ENCODE measurements at regions not wholly inside any gene's neighbourhood (a gene's known extent, or its start where the extent isn't known, plus 50 kb on each side); places are given as distances from the start of the nearest gene placed in this dataset.

- no peak for DNase-seq (ENCODE audit: low read depth in 2 of 3, low spot score in 2 of 3)
Measured at GRCh38 chr22:47591016-47591415, 828.6 kb downstream of the TBC1D22A start.

- DNase-seq (ENCODE audit: low read depth in 2 of 3, low spot score in 2 of 3), result no peak
Measured at GRCh38 chr22:47589271-47590250, 827.1 kb downstream of the TBC1D22A start.

DNA sequence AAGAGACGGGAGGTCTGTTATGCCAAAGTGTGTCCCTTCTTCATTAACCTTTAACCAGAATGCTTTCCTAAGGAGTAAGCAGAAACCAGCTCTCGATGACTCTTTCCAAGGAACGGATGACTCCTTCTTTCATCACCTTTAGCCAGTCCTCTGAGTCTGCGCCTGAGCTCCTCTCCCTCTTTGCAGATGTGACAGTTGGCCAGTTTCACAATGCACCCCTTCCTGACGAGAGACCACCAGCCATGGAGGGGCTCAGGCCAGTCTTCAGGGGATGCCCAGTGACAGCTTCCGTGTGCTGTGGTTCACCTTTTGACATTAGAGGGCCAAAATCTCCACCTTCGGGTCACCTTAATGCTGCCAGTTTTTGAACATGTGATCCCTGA lies 826.1 kb downstream of the TBC1D22A start:
- DNase-seq (ENCODE audit: low read depth in 2 of 3, low spot score in 2 of 3), result no peak

- no peak for DNase-seq (ENCODE audit: low read depth in 2 of 3, low spot score in 2 of 3)
Measured at GRCh38 chr22:47587861-47588577, 825.6 kb downstream of the TBC1D22A start.

- DNase-seq (ENCODE audit: low read depth in 2 of 3, low spot score in 2 of 3), result no peak
Measured at GRCh38 chr22:47587361-47587760, 824.9 kb downstream of the TBC1D22A start.

GRCh38 chr22:47586946-47587345 lies 824.5 kb downstream of the TBC1D22A start:
- DNase-seq (ENCODE audit: low read depth in 2 of 3, low spot score in 2 of 3), result no peak

DNA sequence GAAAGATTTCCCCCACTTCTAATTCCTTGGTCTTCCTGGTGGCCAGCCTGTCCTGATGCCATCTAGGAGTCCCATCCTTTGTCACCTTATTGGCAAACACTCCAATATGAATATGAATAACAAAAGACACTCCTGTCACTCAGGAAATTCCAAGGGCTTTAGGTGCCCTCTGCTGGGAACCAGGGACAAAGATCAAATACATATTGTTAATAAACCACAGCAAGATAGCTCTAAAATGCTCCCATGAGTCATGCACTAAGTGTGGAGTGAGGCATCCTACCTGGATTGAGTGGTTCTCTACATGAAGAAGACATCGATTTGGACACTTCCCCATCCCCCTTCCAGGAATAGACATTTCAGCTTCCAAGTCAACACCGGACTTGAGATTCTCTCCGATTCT lies 823.6 kb downstream of the TBC1D22A start:
- no peak for DNase-seq (ENCODE audit: low read depth in 2 of 3, low spot score in 2 of 3)

DNA sequence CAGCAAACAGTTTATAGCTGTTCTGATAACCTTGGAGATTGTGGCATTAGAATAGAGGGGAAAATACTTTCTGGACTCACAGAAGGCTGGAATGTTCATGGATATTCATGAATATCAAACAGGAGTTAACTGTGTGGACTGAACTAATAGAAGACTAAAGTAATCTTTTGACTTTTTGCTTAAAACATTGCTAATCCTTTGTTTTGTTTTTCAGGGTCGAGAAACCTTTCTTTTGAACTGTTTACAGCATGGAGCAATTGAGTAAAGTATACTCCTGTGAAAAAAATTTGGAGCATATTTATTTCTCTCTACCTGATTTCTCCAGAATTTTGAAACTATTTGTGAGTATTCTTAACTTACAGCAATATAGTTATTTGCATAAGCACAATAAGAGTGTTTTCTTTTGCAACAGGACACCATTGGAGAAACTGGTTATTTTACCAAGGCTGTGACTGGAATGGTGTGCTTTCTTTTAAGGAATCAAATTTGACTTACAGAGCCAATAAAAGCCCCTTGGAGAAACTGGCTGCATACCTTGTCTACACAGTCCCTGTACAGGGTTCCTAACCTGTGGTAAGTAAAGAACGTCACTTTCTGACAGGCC lies 821.6 kb downstream of the TBC1D22A start:
- no peak for DNase-seq (ENCODE audit: low read depth in 2 of 3, low spot score in 2 of 3)

DNA sequence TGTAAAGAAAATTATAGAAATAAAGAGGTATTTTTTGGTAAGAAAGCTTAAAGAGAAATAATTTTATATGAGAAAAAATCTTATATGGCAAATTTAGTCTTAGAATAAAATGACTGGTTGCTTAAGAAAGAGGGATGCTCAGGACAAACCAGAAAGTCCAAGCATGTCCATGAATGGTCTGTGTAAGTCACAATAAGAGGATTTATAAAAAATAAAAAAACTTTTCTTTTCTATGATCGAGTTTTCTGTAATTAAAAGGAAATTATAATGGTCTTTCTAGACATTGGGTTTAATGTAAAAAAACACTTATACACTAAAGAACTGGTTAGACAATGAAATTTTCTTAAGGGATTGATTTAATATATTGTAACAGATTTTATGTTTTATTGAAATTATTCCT lies 819.6 kb downstream of the TBC1D22A start:
- DNase-seq (ENCODE audit: low read depth in 2 of 3, low spot score in 2 of 3), result no peak

DNA sequence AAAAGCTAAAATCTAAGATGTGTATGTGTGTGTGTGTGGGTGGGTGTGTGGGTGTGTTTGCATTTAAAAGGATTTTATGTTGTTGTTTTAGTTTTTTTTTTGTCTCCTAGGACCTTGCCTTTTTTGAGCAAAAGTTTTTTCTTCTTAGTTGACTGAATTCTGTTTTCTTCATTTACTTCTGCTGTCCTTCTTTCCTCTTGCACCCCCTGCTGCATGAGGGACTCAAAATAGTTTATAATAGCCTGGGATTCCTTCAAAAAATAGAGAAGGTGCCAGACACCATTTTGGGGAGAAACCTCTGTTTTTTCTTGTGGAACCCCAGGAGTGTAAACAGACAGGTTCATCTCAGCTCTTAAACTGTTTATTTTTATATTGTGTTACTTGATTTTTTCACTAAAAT lies 817.7 kb downstream of the TBC1D22A start:
- DNase-seq (ENCODE audit: low read depth in 2 of 3, low spot score in 2 of 3), result no peak

DNA sequence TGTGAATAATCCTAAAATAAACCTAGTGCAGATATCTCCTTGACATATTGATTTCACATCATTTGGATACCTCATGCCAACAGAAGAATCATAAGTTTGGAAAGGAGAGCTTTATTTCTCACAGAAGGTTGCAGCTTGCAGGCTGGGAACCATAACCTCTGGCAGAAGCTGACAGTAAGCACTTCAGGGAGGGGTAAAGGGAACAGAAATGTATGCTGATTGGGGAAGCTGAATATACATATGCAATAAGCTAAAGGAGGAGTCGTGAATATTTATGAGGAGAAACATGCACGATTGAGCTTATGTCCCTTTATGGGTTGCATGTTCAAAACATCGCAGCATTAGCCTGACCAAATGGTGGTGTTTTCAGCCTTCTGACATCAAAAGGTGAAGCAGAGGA lies 814.5 kb downstream of the TBC1D22A start:
- no peak for DNase-seq (ENCODE audit: low read depth in 2 of 3, low spot score in 2 of 3)

GRCh38 chr22:47575291-47575690 lies 812.8 kb downstream of the TBC1D22A start:
- DNase-seq (ENCODE audit: low read depth in 2 of 3, low spot score in 2 of 3), result no peak

- DNase-seq (ENCODE audit: low read depth in 2 of 3, low spot score in 2 of 3), result no peak
Measured at GRCh38 chr22:47574556-47574955, 812.1 kb downstream of the TBC1D22A start.

- no peak for DNase-seq (ENCODE audit: low read depth in 2 of 3, low spot score in 2 of 3)
Measured at GRCh38 chr22:47573141-47573540, 810.7 kb downstream of the TBC1D22A start.

- no peak for DNase-seq (ENCODE audit: low read depth in 2 of 3, low spot score in 2 of 3)
Measured at GRCh38 chr22:47572443-47572842, 810.0 kb downstream of the TBC1D22A start.

DNA sequence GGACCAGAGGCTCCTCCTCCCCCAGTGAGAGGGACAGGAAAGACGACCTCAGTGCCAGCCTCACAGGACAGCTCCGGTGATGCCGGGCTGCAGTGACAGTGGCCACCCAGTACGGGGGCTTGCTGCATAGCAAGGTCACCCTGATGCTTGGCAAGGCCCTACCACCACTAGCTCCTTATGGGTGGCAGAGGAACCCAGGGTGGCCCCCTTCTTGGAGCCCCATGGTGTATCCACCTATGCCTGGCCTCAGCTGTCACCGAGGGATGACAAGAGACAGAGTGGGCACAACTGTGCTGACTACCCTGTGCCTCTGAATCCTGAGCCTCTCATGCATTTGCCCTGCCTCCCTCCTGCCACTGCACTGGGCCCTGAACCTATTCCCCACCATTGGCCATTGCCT lies 809.2 kb downstream of the TBC1D22A start:
- DNase-seq (ENCODE audit: low read depth in 2 of 3, low spot score in 2 of 3), result no peak

GRCh38 chr22:47570851-47571250 lies 808.4 kb downstream of the TBC1D22A start:
- DNase-seq (ENCODE audit: low read depth in 2 of 3, low spot score in 2 of 3), result no peak

GRCh38 chr22:47570300-47570685 lies 807.8 kb downstream of the TBC1D22A start:
- no peak for DNase-seq (ENCODE audit: low read depth in 2 of 3, low spot score in 2 of 3)

DNA sequence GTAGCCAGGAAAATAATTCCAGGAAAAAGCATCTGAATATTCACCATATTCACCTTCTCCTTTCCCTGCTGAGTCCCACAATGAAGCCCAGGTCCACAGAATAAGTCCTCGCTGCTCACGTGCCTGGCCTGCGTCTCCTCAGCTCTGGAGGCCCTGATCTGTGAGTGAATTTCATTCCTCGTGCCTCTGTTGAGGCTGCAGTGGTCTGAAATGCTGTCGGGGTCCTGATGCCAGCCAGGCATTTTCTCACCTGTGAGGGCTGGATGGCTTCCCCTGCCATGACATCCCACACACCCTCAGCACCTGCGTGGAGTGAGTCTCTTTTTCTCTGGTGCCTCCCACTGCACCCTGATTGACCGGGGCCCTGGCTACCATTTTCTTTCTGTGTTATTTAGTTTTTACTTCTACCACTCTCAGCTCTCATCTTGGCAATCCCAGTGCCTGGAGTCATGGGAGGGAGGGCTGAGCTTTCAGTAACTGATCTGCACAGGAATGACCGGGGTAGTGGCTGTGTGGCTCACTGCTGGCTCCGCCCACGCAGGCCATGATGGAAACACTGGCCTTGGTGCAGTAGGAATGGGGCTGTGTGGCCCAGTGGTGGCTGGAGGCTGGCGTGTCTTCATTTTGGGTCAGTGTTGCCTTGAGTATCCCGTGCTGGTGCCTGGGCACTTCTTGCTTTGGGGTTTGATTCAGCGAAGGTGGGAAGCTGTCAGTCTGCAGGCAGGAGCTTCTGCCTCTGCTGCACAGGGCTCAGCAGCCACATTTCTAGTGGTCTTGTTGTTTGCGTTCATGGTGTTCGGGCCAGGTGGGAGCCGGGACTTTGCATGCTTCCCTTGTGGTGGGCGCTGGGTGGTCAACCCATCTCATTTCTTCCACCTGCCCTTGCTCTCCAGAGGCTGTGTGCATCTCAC lies 807.2 kb downstream of the TBC1D22A start:
- no peak for DNase-seq (ENCODE audit: low read depth in 2 of 3, low spot score in 2 of 3)

- DNase-seq (ENCODE audit: low read depth in 2 of 3, low spot score in 2 of 3), result no peak
Measured at GRCh38 chr22:47568700-47569099, 806.2 kb downstream of the TBC1D22A start.

Data from activated CD8-positive, alpha-beta memory T cell treated with anti-CD3 and anti-CD28 coated beads for 48 hours (primary cell).